Mesothelial cell of epicardium (in vitro differentiated cells): ENCODE measurements at regions not wholly inside any gene's neighbourhood (a gene's known extent, or its start where the extent isn't known, plus 50 kb on each side); places are given as distances from the start of the nearest gene placed in this dataset.

Source experiments
- DNase-seq, 2 experiments: peaks; one replicate each; pipeline ENCODE4 v3.0.0; 2021; ENCODE audit warnings: low spot score in 2 of 2; ENCODE audit not compliant: unreplicated experiment in 2 of 2
- H3K27ac Mint-ChIP-seq: 2 replicates; pipeline ENCODE4 v1.8.0; 2021; ENCODE audit warnings: mixed read lengths
- H3K27me3 Mint-ChIP-seq: 2 replicates; pipeline ENCODE4 v1.8.0; 2021; ENCODE audit warnings: low read depth, mixed read lengths
- H3K36me3 Mint-ChIP-seq: 2 replicates; pipeline ENCODE4 v1.8.0; 2021; ENCODE audit warnings: mixed read lengths
- H3K4me1 Mint-ChIP-seq: 2 replicates; pipeline ENCODE4 v1.8.0; 2021; ENCODE audit warnings: mixed read lengths
- H3K4me3 Mint-ChIP-seq: 2 replicates; pipeline ENCODE4 v1.8.0; 2021; ENCODE audit warnings: mild to moderate bottlenecking, moderate library complexity, mixed read lengths
- H3K9me3 Mint-ChIP-seq: 2 replicates; pipeline ENCODE4 v1.8.0; 2021; ENCODE audit warnings: mixed read lengths
- CTCF ChIP-seq: fragments of 200-600 bp; sonication (generic); IDR thresholded peaks from one replicate; pipeline ENCODE4 v1.5.0; 2021; ENCODE audit warnings: antibody characterized with exemption; ENCODE audit not compliant: unreplicated experiment

DNA sequence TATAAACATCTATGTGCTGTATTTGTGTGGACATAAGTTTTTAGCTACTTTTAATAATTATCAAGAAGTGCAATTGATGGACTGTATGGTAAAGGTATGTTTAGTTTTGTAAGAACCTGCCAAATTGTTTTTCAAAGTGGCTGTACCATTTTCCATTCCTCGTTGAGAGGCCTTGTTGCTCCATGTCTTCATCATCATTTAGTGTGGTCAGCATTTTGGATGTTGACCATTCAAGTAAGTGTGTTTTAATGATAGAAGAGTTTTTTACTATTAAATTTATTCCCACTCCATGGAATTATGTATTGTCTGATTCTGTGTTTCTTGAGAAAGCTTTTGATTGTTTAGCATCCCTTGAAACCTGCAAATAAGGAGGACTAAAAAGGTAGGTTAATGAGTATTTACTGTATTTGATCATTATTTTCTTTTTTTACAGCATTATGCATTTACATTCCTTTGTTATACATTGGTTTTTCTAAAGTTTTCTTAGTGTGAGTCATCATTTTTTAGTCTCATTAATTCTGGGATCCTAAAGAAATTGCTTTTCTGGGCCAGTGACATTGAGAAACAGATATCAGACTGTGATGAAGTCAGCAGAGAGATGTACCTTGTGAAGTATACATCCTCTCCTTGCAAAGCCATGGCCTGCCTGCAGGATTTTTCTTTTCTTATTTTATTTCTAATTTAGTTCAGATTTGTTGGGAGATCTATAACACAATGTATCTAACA lies 312.8 kb upstream of the PTCHD4 start:
- H3K9me3 Mint-ChIP-seq = peaks cover 8% of the 10 kb centered on the region
- H3K27ac Mint-ChIP-seq = no peak overlapping the region
- no peak for TF ChIP-seq CTCF
- DNase-seq = no peak
- no peaks in the 10 kb centered on the region for H3K4me1 Mint-ChIP-seq
- H3K27me3 Mint-ChIP-seq = no peaks in the 10 kb centered on the region
- H3K36me3 Mint-ChIP-seq = no peaks in the 10 kb centered on the region
- no peak overlapping the region for H3K4me3 Mint-ChIP-seq

DNA sequence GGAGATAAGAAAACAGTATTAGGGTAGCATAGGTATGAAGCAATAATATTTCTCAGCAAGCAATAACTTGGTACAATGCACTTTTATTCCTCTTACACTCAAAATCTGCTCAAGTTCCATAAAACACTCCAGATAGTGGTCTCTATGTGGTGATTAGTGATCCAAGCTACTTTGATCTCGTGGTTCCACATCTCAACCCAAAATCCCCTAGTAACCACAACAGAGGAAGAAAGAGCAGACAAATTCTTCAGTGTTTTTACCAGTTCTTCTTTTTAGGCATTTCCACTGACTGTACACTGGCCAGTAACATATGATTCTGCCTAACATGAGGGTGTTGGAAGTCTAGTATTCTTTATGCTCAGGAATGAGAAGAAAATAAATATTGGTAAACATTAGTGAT lies 309.0 kb upstream of the PTCHD4 start:
- Mint-ChIP-seq H3K4me1 (peaks cover under 1% of the 10 kb centered on the region), H3K36me3 (no peaks in the 10 kb centered on the region)
- TF ChIP-seq CTCF = no peak

DNA sequence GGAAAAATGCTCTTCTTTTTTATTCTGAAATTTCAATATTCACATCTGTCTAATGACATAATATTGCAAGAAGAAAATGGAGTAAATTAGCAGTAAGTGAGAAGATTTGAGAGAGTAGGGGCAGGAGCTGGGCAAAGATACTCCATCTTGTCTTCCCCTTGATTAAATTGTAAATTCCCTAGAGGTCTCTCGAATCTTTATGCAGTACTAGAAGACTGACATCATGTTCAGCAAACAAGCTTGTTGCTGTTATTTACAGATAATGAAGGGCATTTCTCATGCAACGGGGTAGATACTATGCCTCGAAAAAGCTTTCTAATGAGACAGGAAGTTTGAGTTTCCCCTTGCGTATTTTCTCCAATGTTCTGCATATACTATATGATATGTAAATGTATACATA lies 306.9 kb upstream of the PTCHD4 start:
- Mint-ChIP-seq H3K27ac (no peak overlapping the region), H3K36me3 (no peaks in the 10 kb centered on the region), H3K4me3 (no peak overlapping the region), H3K4me1 (peaks cover 2% of the 10 kb centered on the region), H3K27me3 (no peaks in the 10 kb centered on the region), H3K9me3 (peaks cover 8% of the 10 kb centered on the region)
- TF ChIP-seq CTCF = no peak
- DNase-seq = no peak

More for the DNA sequence above, 309.0 kb upstream of the PTCHD4 start:
- H3K27ac Mint-ChIP-seq = no peak overlapping the region
- no peak for DNase-seq
- H3K27me3 Mint-ChIP-seq = no peaks in the 10 kb centered on the region
- no peak overlapping the region for H3K4me3 Mint-ChIP-seq
- H3K9me3 Mint-ChIP-seq = peaks cover 8% of the 10 kb centered on the region

- H3K27me3 Mint-ChIP-seq = peaks cover 2% of the 10 kb centered on the region
- no peaks in the 10 kb centered on the region for H3K36me3 Mint-ChIP-seq
- no peaks in the 10 kb centered on the region for H3K9me3 Mint-ChIP-seq
- no peak overlapping the region for H3K27ac Mint-ChIP-seq
- no peak for TF ChIP-seq CTCF
- DNase-seq = no peak
- no peak overlapping the region for H3K4me3 Mint-ChIP-seq
- peaks cover 2% of the 10 kb centered on the region for H3K4me1 Mint-ChIP-seq
These were observed 301.7 kb upstream of the PTCHD4 start for GRCh38 chr6:48412656-48413055.

- Mint-ChIP-seq H3K36me3 (no peaks in the 10 kb centered on the region), H3K27ac (no peak overlapping the region), H3K4me3 (no peak overlapping the region), H3K4me1 (no peaks in the 10 kb centered on the region), H3K27me3 (peaks cover 4% of the 10 kb centered on the region), H3K9me3 (peaks cover 25% of the 10 kb centered on the region)
- no peak for TF ChIP-seq CTCF
- DNase-seq = no peak
These were observed 293.9 kb upstream of the PTCHD4 start for GRCh38 chr6:48404927-48405326.
